GM23338 (cell line): ENCODE measurements at regions not wholly inside any gene's neighbourhood (a gene's known extent, or its start where the extent isn't known, plus 50 kb on each side); places are given as distances from the start of the nearest gene placed in this dataset.
"Not testable (repeated sequence)": the region's sequence is repeated elsewhere in the genome, so short reads cannot be mapped to it uniquely, and the experiment has no call there.

Experiments used
- ATAC-seq: fragments of 200-7000 bp; cut with Tn5 transposase; 3 replicates; pipeline ENCODE4 v1.9.1; 2020
- DNase-seq: peaks from one replicate; pipeline ENCODE4 v3.0.0-alpha.2; 2015; ENCODE audit warnings: low spot score
- H2AFZ ChIP-seq: fragments of 200-600 bp; sonication (generic); 2 replicates; pipeline ENCODE4 v1.8.0; 2016; ENCODE audit warnings: antibody characterized with exemption, mild to moderate bottlenecking, moderate library complexity
- H3F3A ChIP-seq: fragments of 200-600 bp; sonication (generic); replicated peaks from 2 replicates; pipeline ENCODE4 v1.8.0; 2017; ENCODE audit warnings: antibody characterized with exemption, mixed run types, low read depth
- H3K27ac ChIP-seq: fragments of 200-600 bp; sonication (generic); 2 replicates; pipeline ENCODE4 v1.6.1; 2016; ENCODE audit warnings: low read depth
- H3K27me3 ChIP-seq: fragments of 200-600 bp; sonication (generic); 2 replicates; pipeline ENCODE4 v1.8.0; 2016; ENCODE audit warnings: mild to moderate bottlenecking, mixed run types, moderate library complexity; ENCODE audit not compliant: insufficient read depth
- H3K36me3 ChIP-seq: fragments of 200-600 bp; sonication (generic); 2 replicates; pipeline ENCODE4 v1.8.0; 2016; ENCODE audit warnings: mild to moderate bottlenecking; ENCODE audit not compliant: insufficient read depth
- H3K4me1 ChIP-seq: fragments of 200-600 bp; sonication (generic); 2 replicates; pipeline ENCODE4 v1.8.0; 2016; ENCODE audit warnings: mild to moderate bottlenecking, moderate library complexity; ENCODE audit not compliant: insufficient read depth
- H3K4me2 ChIP-seq: fragments of 200-600 bp; sonication (generic); 2 replicates; pipeline ENCODE4 v1.7.1; 2017; ENCODE audit warnings: mixed run types
- H3K4me3 ChIP-seq: fragments of 200-600 bp; sonication (generic); 2 replicates; pipeline ENCODE4 v1.6.1; 2016; ENCODE audit warnings: mixed run types
- H3K79me2 ChIP-seq: fragments of 200-600 bp; sonication (generic); replicated peaks from 2 replicates; pipeline ENCODE4 v1.8.0; 2017; ENCODE audit warnings: mild to moderate bottlenecking; ENCODE audit not compliant: insufficient read depth
- H3K9me2 ChIP-seq: fragments of 200-600 bp; sonication (generic); 2 replicates; pipeline ENCODE4 v1.8.0; 2017; ENCODE audit not compliant: insufficient read depth
- H4K20me1 ChIP-seq: fragments of 200-600 bp; sonication (generic); replicated peaks from 2 replicates; pipeline ENCODE4 v1.8.0; 2017; ENCODE audit warnings: mild to moderate bottlenecking; ENCODE audit not compliant: insufficient read depth
- H3K27ac Mint-ChIP-seq: 2 replicates; pipeline ENCODE4 v1.8.0; 2020; ENCODE audit warnings: inconsistent platforms, mild to moderate bottlenecking, moderate library complexity, mixed read lengths
- H3K27me3 Mint-ChIP-seq: 3 replicates; pipeline ENCODE4 v1.8.0; 2022; ENCODE audit warnings: low read depth, mild to moderate bottlenecking, moderate library complexity, mixed read lengths, inconsistent platforms; ENCODE audit not compliant: insufficient read depth, poor library complexity
- H3K36me3 Mint-ChIP-seq: 3 replicates; pipeline ENCODE4 v1.8.0; 2021; ENCODE audit warnings: low read depth, mild to moderate bottlenecking, inconsistent platforms, moderate library complexity, mixed read lengths
- H3K4me1 Mint-ChIP-seq: 3 replicates; pipeline ENCODE4 v1.8.0; 2020; ENCODE audit warnings: mild to moderate bottlenecking, inconsistent platforms, mixed read lengths
- H3K4me3 Mint-ChIP-seq: 3 replicates; pipeline ENCODE4 v1.8.0; 2021; ENCODE audit warnings: moderate library complexity, mild to moderate bottlenecking, inconsistent platforms, mixed read lengths
- H3K9me3 Mint-ChIP-seq: 3 replicates; pipeline ENCODE4 v1.8.0; 2020; ENCODE audit warnings: moderate library complexity, mild to moderate bottlenecking, inconsistent platforms, mixed read lengths
- CTCF ChIP-seq, 2 experiments: fragments of 200-600 bp in 1 of 2; sonication (generic) in 1 of 2; conservative IDR thresholded peaks; 2 replicates each; pipeline versions ENCODE4 v1.5.1 to v1.6.1; 2016 to 2017; ENCODE audit warnings: antibody characterized with exemption in 2 of 2, low read depth in 2 of 2, mild to moderate bottlenecking in 2 of 2, moderate library complexity in 1 of 2
- EZH2phosphoT487 ChIP-seq: fragments of 200-600 bp; sonication (generic); IDR thresholded peaks from one replicate; pipeline ENCODE4 v1.8.1; 2018; ENCODE audit warnings: antibody characterized with exemption; ENCODE audit not compliant: unreplicated experiment
- NANOG ChIP-seq: IDR thresholded peaks from 2 replicates; pipeline ENCODE4 v1.6.1; 2016; ENCODE audit warnings: antibody characterized with exemption, borderline replicate concordance
- ZNF331 ChIP-seq: fragments of 250-450 bp; sonication (Bioruptor Pico); IDR thresholded peaks from 2 replicates; pipeline ENCODE4 v1.5.0; 2020; ENCODE audit warnings: low read depth, mild to moderate bottlenecking, moderate library complexity

- H3K9me2 ChIP-seq, H4K20me1 ChIP-seq, H3K27ac Mint-ChIP-seq, H3K4me1 Mint-ChIP-seq, H3K4me3 ChIP-seq, H3K4me3 Mint-ChIP-seq, H3K27ac ChIP-seq, H2AFZ ChIP-seq, H3F3A ChIP-seq, H3K36me3 ChIP-seq, H3K27me3 Mint-ChIP-seq, H3K79me2 ChIP-seq, H3K4me2 ChIP-seq, H3K27me3 ChIP-seq, ATAC-seq, H3K4me1 ChIP-seq, DNase-seq: not testable (repeated sequence)
- H3K36me3 Mint-ChIP-seq, result peaks cover 19% of the 10 kb centered on the region
- peaks cover 35% of the 10 kb centered on the region for H3K9me3 Mint-ChIP-seq
- 0 out of 4 replicates have a peak, but pooled peaks have one; percentile 12 to 26 for TF ChIP-seq CTCF (conservative IDR thresholded peaks at IDR 0.05; ENCODE audit: low read depth in 2 of 2)
Observed at GRCh38 chr3:89944461-89944860, 837.0 kb downstream of the EPHA3 start.

- TF ChIP-seq EZH2phosphoT487, result no peak
- TF ChIP-seq ZNF331 (CRISPR knock-in tag), result no peak
- peaks cover 2% of the 10 kb centered on the region for H3K27me3 Mint-ChIP-seq
- H3K36me3 Mint-ChIP-seq, result peaks cover 16% of the 10 kb centered on the region
- H3K27ac Mint-ChIP-seq, result no peak overlapping the region
- no peak overlapping the region for H3K4me3 Mint-ChIP-seq
- Histone ChIP-seq H3F3A (no peaks in the 10 kb centered on the region), H2AFZ (no peak overlapping the region), H3K27me3 (no peaks in the 10 kb centered on the region), H3K4me2 (no peak overlapping the region), H3K36me3 (no peaks in the 10 kb centered on the region; the same call in 1 of the 2 replicates), H3K4me3 (no peak overlapping the region), H3K9me2 (0 out of 2 replicates have a peak, but pooled peaks cover 3% of the 10 kb centered on the region), H3K4me1 (no peaks in the 10 kb centered on the region), H3K79me2 (no peaks in the 10 kb centered on the region), H3K27ac (no peak overlapping the region), H4K20me1 (no peaks in the 10 kb centered on the region)
- peaks cover 4% of the 10 kb centered on the region for H3K4me1 Mint-ChIP-seq
- ATAC-seq (no peak), DNase-seq (peak; percentile 16)
- H3K9me3 Mint-ChIP-seq, result peaks cover 32% of the 10 kb centered on the region
Observed at GRCh38 chr3:89946884-89947283, 839.5 kb downstream of the EPHA3 start.

- Mint-ChIP-seq H3K4me1 (peaks cover 4% of the 10 kb centered on the region), H3K27me3 (peaks cover 2% of the 10 kb centered on the region), H3K36me3 (peaks cover 11% of the 10 kb centered on the region; the same call in 2 of the 3 replicates), H3K9me3 (peaks cover 27% of the 10 kb centered on the region), H3K27ac (no peak overlapping the region), H3K4me3 (no peak overlapping the region)
- no peaks in the 10 kb centered on the region for H3K79me2 ChIP-seq
- H3F3A ChIP-seq, result no peaks in the 10 kb centered on the region
- ATAC-seq (peak; percentile 52; the same call in 2 of the 3 replicates), DNase-seq (no peak)
- H4K20me1 ChIP-seq, result no peaks in the 10 kb centered on the region
- H3K27me3 ChIP-seq, result no peaks in the 10 kb centered on the region
- no peak overlapping the region for H3K4me3 ChIP-seq
- no peak overlapping the region for H3K27ac ChIP-seq
- TF ChIP-seq NANOG (no peak), CTCF (conservative IDR thresholded peaks at IDR 0.05; ENCODE audit: low read depth in 2 of 2) (peak in 1 of 2 experiments; percentile 50; a peak in 2 of 4 replicates)
- no peak overlapping the region for H2AFZ ChIP-seq
- no peaks in the 10 kb centered on the region for H3K9me2 ChIP-seq
- H3K4me1 ChIP-seq, result no peaks in the 10 kb centered on the region
- H3K36me3 ChIP-seq, result no peaks in the 10 kb centered on the region; the same call in 1 of the 2 replicates
- H3K4me2 ChIP-seq, result no peak overlapping the region
Observed at GRCh38 chr3:89947337-89947954, 840.0 kb downstream of the EPHA3 start.
